ENCODE measurements at regions not wholly inside any gene's neighbourhood (a gene's known extent, or its start where the extent isn't known, plus 50 kb on each side); places are given as distances from the start of the nearest gene placed in this dataset.

DNA sequence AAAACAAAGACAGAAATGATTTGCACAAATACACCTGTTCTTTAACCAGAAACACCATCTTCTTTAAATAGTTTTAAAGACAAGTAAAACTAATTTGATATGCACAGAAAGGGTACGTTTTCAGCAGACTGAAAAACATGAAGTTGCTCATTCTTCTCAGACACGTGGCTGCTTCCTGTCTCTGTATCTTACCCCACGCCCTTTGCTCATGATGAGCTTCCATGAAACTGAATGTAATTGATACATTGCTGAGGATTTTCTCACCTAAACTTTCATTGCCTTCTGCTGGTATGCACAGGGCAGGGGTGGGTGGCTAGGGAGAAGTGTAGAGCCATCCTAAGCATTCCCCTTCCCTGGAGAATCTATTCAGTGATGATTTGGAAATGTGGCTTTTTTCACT lies 644.3 kb downstream of the BCL11A start:
- H3K27ac ChIP-seq (ENCODE audit: low read depth, low read length) = no peak overlapping the region
- H4K20me1 ChIP-seq (ENCODE audit: insufficient read depth, low read length) = no peaks in the 10 kb centered on the region
- TF ChIP-seq, protein P1, sequence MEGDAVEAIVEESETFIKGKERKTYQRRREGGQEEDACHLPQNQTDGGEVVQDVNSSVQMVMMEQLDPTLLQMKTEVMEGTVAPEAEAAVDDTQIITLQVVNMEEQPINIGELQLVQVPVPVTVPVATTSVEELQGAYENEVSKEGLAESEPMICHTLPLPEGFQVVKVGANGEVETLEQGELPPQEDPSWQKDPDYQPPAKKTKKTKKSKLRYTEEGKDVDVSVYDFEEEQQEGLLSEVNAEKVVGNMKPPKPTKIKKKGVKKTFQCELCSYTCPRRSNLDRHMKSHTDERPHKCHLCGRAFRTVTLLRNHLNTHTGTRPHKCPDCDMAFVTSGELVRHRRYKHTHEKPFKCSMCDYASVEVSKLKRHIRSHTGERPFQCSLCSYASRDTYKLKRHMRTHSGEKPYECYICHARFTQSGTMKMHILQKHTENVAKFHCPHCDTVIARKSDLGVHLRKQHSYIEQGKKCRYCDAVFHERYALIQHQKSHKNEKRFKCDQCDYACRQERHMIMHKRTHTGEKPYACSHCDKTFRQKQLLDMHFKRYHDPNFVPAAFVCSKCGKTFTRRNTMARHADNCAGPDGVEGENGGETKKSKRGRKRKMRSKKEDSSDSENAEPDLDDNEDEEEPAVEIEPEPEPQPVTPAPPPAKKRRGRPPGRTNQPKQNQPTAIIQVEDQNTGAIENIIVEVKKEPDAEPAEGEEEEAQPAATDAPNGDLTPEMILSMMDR (IDR thresholded peaks at IDR 0.05; ENCODE audit: extremely low read depth, low read depth, low read length) = no peak

DNA sequence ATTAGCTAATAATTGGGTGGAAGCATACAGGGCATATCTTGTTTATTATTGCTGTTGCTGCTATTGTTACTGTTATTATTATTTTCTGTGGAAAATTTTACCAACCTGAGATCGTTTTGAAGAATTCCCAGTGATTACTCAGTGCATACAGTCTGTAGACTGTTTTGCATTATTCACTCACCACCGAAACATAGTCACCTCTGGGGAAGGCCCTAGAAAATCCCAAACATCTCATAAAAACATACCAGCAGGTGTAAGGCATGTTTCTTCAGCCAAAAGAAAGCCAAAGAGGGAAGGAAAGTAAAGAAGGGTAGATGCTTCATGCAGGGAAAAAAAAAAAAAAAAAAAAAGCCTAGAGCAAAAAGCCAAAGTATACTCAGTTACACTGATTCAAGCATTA lies 647.7 kb downstream of the BCL11A start:
- H3K4me1 ChIP-seq (ENCODE audit: insufficient read depth, low read length) = no peaks in the 10 kb centered on the region
- no peak overlapping the region for H3K27ac ChIP-seq (ENCODE audit: low read depth, low read length)
- no peaks in the 10 kb centered on the region for H3K79me2 ChIP-seq (ENCODE audit: insufficient read depth, low read length)
- no peak overlapping the region for H3K4me2 ChIP-seq (ENCODE audit: insufficient read depth, low read length)
- no peaks in the 10 kb centered on the region for H3K27me3 ChIP-seq (ENCODE audit: insufficient read depth, low read length)
- H2AFZ ChIP-seq (ENCODE audit: low read length) = no peak overlapping the region
- H4K20me1 ChIP-seq (ENCODE audit: insufficient read depth, low read length) = no peaks in the 10 kb centered on the region
- no peaks in the 10 kb centered on the region for H3K36me3 ChIP-seq (ENCODE audit: insufficient read depth, low read length)
- TF ChIP-seq, protein P1 (IDR thresholded peaks at IDR 0.05; ENCODE audit: extremely low read depth, low read depth, low read length) = no peak
- H3K4me3 ChIP-seq (ENCODE audit: insufficient read depth, low read length) = no peak overlapping the region
- DNase-seq (ENCODE audit: insufficient read length, low spot score, missing footprints) = no peak
- peaks cover 5% of the 10 kb centered on the region for H3K9me3 ChIP-seq (ENCODE audit: low read depth, low read length)

More for the DNA sequence above, 644.3 kb downstream of the BCL11A start:
- Histone ChIP-seq H3K36me3 (ENCODE audit: insufficient read depth, low read length) (no peaks in the 10 kb centered on the region), H3K27me3 (ENCODE audit: insufficient read depth, low read length) (no peaks in the 10 kb centered on the region), H3K79me2 (ENCODE audit: insufficient read depth, low read length) (no peaks in the 10 kb centered on the region), H3K4me1 (ENCODE audit: insufficient read depth, low read length) (no peaks in the 10 kb centered on the region), H2AFZ (ENCODE audit: low read length) (no peak overlapping the region), H3K4me3 (ENCODE audit: insufficient read depth, low read length) (no peak overlapping the region), H3K9me3 (ENCODE audit: low read depth, low read length) (peaks cover 5% of the 10 kb centered on the region), H3K4me2 (ENCODE audit: insufficient read depth, low read length) (no peak overlapping the region)
- DNase-seq (ENCODE audit: insufficient read length, low spot score, missing footprints) = no peak

DNA sequence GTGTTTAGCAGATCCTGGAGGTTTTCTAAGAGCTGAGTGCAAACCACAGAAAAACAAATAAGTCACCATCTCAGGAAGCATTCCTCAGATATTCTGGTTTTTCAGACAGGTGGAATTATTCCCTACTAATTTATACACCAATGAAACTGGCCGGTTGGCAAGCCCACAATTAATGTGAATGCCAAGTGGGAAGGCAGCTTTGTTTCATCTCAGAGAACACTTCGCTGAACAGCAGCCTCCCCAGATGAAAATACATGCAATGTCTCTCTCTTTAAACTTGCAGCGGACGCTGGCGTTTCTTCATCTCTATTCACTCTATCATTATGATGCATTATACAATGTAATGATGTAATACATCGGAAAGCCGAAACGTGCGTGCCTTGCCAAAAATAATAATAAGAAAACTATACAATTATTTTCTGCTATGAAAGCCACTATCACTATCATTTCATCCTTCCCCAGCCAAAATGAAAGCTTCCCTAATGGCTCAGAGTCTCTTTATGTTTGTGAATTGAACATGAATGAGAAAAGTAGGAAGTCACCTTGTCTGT lies 649.4 kb downstream of the BCL11A start:
- no peak overlapping the region for H3K4me2 ChIP-seq (ENCODE audit: insufficient read depth, low read length)
- H3K4me1 ChIP-seq (ENCODE audit: insufficient read depth, low read length) = no peaks in the 10 kb centered on the region
- no peak overlapping the region for H3K27ac ChIP-seq (ENCODE audit: low read depth, low read length)
- no peak overlapping the region for H2AFZ ChIP-seq (ENCODE audit: low read length)
- TF ChIP-seq, protein P1 (IDR thresholded peaks at IDR 0.05; ENCODE audit: extremely low read depth, low read depth, low read length) = no peak
- H3K9me3 ChIP-seq (ENCODE audit: low read depth, low read length) = peaks cover 2% of the 10 kb centered on the region
- H3K79me2 ChIP-seq (ENCODE audit: insufficient read depth, low read length) = no peaks in the 10 kb centered on the region
- no peaks in the 10 kb centered on the region for H3K27me3 ChIP-seq (ENCODE audit: insufficient read depth, low read length)
- H3K4me3 ChIP-seq (ENCODE audit: insufficient read depth, low read length) = no peak overlapping the region
- DNase-seq (ENCODE audit: insufficient read length, low spot score, missing footprints) = no peak
- H3K36me3 ChIP-seq (ENCODE audit: insufficient read depth, low read length) = no peaks in the 10 kb centered on the region
- H4K20me1 ChIP-seq (ENCODE audit: insufficient read depth, low read length) = no peaks in the 10 kb centered on the region

DNA sequence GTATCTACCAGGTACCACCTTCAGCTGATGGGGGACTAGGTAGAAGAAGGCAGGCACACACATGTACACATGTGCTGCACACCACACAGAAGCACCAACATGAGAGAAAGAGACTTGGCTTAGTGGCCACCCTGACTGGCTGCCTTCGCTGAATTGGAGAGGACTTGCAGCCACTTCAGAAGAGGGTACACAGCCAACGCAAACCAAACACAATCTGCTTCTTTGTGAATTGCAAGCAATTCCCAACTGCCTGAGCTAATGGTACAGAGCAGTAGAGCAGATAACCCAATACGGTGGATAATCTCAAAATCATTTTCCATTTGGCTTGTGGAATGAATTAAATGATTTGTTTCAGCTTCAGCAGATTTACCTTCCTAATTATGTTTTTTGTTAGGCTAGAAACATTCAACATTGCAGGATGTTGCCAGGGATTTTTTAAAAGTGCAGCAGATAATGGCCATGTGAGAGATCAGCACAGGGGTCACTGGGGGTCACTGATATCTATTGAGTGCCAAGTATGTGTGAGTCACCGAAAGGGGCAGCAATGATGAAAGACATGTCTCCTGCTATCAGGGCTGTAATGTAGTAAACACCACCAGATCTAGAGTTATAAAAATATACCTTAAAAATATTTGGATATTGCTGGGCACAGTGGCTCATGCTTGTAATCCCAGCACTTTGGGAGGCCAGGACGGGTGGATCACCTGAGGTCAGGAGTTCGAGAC lies 652.6 kb downstream of the BCL11A start:
- Histone ChIP-seq H3K9me3 (ENCODE audit: low read depth, low read length) (peaks cover 3% of the 10 kb centered on the region), H3K4me1 (ENCODE audit: insufficient read depth, low read length) (no peaks in the 10 kb centered on the region), H3K4me2 (ENCODE audit: insufficient read depth, low read length) (no peak overlapping the region), H3K4me3 (ENCODE audit: insufficient read depth, low read length) (no peak overlapping the region), H3K27ac (ENCODE audit: low read depth, low read length) (no peak overlapping the region), H3K36me3 (ENCODE audit: insufficient read depth, low read length) (no peaks in the 10 kb centered on the region), H2AFZ (ENCODE audit: low read length) (no peak overlapping the region), H3K79me2 (ENCODE audit: insufficient read depth, low read length) (no peaks in the 10 kb centered on the region), H3K27me3 (ENCODE audit: insufficient read depth, low read length) (no peaks in the 10 kb centered on the region), H4K20me1 (ENCODE audit: insufficient read depth, low read length) (no peaks in the 10 kb centered on the region)
- DNase-seq (ENCODE audit: insufficient read length, low spot score, missing footprints) = no peak
- TF ChIP-seq, protein P1 (IDR thresholded peaks at IDR 0.05; ENCODE audit: extremely low read depth, low read depth, low read length) = no peak

All from osteoblast (primary cell).